HG03175 (cell line): ENCODE measurements at regions not wholly inside any gene's neighbourhood (a gene's known extent, or its start where the extent isn't known, plus 50 kb on each side); places are given as distances from the start of the nearest gene placed in this dataset.
"Not testable (repeated sequence)": the region's sequence is repeated elsewhere in the genome, so short reads cannot be mapped to it uniquely, and the experiment has no call there.

Experiments
- ATAC-seq: cut with Tn5 transposase; IDR thresholded peaks from one replicate; pipeline ENCODE4 v1.9.1; 2021; ENCODE audit warnings: mild to moderate bottlenecking, moderate library complexity; ENCODE audit not compliant: unreplicated experiment

DNA sequence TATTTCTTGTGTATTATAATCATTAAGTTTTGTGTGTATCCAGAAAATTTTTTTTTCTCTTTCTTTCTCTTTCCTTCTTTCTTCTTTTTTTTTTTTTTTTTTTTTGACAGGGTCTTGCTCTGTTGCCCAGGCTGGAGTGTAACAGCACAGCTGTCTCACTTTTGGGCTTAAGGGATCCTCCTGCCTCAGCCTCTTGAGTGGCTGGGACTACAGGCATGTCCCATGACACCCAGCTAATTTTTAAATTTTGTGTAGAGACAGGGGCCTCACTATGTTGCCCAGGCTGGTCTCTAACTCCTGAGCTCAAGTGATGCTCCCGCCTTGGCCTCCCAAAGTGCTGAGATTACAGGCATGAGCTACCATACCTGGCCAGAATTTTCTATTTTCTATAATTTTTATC is 120.2 kb upstream of the LDB2 start:
- not testable (repeated sequence) for ATAC-seq

DNA sequence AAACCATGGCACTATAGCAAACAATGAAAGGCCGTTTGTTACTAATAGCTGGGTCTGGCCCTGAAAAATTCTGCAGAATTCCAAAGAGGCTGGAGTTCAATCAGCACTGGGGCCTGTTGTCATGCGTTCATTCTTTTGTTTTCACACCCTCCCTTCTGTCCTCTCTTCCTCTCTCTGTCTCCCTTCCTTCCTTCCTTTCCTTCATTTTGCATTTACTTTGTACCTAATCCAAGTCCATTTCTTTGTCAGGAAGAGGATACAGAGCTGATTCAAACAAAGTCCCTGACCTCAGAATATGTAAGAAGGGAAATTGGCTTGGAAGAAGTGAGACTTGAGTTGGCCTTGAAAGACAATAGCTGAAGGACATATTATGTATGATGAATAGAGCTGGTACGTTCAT is 119.6 kb upstream of the LDB2 start:
- ATAC-seq: no peak

DNA sequence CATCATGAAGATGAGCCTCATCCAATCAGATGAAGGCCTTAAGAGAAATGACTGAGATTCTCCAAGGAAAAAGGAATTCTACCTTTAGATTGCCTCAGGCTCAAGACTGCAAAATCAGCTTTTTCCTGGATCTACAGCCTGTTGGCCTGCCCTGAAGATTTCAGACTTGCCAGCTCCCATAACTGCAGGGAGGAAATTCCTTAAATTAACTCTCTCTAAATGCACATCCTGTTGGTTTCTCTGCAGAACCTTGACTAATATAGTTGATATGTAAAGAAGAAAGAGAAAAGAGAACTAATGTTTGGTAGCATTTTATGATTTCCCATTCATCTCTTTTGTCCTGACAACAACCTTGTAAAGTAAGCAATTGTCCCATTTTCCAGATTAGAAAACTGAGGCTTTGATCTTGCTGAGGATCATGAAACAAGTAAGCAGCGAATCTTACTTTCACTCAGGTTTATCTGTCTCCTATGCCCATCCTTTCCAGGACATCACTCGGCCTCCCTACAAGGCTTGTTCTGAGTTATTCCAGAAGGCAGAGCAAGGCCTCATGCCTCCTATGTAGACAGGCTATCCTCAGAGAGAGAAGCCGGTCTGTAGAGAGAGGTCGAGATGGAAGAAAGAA is 115.0 kb upstream of the LDB2 start:
- ATAC-seq: no peak

DNA sequence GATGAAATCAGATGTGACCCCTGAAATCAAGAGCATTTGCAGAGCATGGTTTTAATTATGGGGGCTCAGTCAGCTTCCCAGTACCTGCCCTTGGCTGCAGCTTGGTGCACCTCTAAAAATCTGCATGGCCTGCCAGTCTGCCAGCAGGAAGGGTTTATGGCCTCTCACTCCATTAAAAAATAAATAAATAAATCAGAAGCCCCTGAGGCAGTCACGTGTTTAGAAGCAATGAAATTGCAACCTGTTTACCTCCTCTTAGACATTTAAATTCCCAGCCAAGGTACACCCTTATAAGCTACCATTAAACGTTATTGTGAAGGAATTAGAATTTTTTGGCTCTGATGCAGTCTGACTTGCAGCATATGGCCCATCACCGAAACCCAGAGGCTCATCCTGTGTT is 114.0 kb upstream of the LDB2 start:
- no peak for ATAC-seq

DNA sequence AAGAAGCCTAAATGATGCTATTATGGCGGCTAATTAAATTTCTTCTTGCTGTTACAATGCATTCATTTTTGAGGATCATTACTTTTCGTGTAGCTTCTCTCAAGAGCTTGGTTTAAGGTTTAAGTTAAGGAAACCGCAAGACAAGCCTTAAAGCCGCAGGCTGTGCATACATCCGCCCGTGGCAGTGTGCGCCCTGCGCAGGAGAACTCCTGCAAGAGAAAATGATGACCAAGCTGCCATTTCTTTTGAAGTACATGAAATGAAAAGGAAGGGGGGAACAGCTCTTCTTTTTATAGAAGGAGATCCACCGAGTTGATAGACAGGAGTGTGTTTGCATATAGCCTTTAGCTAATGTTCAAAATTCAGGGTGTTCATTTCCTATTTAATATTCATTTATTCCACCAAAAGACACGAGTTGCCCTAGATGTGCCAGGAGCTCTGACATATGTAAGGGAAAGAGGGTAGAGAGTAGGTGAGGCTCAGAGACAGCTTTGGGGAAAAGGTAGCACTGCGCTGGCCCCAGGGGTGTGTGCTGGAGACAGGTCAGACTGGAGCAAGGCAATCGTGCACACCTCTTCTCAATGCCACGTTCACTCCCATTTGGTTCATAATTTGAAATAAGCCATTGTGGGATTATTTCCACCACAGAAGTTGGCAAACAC is 112.1 kb upstream of the LDB2 start:
- ATAC-seq: no peak

DNA sequence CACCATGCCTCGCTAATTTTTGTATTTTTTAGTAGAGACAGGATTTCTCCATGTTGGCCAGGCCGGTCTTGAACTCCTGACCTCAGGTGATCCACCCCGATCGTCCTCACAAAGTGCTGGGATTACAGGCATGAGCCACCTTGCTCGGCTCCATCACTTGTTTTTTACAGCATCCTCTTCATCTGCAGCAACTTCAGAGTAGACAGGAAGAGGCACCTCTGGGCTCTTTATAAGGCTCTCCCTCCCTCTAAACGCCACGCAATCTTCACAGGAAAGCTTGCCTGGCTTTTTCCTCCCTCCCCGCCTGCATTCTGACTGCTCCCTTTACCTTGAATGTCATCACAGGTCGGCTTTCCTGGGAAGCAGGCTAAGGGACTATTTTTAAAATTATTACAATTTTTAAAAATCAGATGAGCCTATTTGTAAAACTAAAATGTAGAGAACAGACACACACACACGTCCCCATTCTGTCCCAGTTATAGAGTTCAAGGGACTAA is 111.5 kb upstream of the LDB2 start:
- no peak for ATAC-seq

DNA sequence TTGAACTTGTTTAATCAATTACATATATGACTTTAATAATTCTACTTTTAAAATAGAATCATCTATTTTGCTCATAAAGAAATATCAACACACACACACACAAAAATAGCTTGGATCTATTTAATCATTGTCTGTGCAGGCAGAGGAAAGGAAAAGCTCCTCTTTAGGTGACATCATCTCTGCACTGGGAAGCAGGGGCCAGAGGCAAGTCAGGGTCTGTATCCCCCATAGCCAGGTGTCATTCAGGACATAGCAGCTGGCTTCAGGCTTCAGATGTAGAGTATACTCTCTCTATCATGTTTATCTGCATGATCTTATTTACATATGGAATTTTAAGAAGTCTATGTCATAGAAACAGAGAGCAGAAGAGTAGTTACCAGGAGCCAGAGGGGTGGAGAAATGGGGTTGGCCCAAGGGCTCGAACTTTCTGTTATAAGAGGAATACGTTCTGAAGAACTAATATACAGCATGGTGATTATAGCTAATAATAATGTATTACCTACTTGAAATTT is 110.4 kb upstream of the LDB2 start:
- no peak for ATAC-seq

DNA sequence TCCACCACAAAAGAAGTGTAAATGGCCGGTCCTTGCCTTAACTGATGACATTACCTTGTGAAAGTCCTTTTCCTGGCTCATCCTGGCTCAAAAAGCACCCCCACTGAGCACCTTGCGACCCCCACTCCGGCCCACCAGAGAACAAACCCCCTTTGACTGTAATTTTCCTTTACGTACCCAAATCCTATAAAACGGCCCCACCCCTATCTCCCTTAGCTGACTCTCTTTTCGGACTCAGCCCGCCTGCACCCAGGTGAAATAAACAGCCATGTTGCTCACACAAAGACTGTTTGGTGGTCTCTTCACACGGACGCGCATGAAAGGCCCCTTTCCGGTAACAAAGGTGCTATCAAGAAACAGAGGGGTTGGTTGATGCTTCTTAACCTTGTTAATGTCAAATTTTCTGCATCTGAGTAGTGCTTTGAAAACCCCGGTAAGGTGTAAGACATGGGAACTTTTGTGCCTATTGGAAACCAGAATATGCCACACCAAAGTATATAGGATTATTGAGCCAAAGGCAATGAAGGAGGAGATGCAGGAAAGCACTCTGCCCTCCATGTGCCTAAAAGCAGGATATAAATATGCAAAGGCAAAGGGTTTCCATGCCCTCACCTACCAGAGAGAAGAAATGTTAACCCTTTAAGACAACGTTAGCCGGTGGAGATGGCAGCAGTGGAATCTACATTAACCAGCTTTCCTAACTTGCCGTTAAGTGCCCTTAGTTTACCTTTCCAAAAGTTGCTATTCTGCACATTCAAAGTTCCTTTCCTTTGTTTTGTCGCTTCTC is 105.4 kb upstream of the LDB2 start:
- ATAC-seq: not testable (repeated sequence)

DNA sequence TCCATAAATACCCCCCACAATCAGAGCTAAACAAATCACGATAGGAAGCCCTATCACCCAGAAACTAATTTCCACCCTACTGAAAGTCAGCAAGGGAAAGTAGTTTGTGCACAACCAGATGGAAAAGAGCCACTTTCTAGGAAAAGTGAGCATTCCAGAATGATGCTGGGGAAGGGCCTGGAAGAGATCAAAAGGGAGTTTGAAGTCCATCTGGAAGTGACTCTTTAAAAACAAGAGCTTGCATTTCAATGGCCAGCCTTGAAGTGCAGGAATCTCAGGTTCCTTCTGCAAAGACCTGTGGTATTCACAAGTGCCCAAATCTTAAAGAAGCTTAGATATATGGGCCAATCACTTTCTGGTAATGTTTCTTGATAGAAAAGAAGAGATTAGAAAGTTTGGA is 97.0 kb upstream of the LDB2 start:
- no peak for ATAC-seq

DNA sequence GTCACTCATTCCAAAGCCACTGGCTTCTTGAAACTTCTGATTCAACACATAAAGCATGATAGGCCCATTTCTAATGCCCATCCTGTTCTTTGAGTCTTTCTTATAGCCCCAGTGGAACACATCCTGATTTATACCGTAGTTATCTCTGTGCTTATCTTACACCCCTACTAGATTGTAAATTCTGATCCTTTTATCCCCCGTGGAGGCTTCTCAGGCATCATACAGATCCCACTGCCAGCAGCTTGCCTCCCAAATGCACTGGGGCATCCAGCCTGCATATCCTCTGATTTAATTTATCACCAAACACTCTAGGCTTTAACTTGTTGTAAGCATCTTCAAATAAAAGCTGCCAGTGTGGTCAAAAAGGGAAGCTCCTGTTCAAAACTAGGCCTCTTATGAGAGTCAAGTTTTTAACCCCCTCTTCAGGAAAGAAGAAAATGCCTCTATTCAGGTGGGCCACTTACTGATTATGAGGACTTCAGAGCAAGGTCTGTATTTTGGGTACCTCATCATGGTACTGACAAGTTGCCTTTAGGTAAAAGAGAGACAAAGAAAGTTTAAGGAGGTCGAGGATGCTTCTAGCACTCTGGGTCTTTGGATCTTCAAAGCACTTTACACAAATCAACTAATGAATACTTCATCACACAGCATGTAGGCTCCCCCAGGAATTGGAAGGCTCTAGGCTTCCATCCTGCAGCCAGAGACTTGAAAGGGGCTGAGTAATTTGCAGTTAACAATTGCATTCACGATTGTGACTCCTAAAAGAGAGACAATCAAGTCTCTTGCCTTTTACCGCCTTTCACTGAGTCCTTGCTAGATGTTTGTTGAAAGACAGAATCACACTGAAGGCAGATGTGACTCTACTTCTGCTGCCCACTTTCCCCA is 95.8 kb upstream of the LDB2 start:
- no peak for ATAC-seq

DNA sequence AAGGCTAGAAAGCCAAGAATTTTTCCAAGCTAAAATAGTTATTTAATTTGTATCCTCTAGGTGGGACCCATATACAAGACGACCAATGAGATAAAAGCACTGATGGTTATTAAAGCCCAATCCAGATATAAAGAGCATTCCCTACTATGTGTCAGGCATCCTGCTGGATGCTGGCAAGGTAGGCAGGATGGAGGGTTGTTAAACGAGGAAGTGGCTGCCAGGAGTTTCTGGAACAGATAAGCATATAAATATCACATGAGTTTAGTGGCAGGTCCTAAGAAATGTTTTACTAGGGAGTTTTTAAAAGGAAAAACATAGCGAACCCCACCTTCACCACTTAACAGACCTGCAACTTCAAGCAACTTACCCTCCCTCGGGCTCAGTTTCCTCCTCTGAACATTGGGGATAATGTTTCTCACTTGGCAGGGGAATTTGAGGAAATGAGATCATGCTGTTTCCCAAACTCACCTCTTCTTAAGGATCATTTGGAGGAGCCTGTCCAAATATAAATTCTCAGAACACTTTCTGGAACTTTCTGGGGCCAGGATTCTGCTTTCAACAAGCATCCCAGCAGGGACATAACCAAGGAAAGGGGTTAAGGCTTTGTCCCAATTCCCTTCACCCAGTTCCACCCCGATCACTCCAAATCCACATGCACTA is 94.3 kb upstream of the LDB2 start:
- ATAC-seq: no peak

DNA sequence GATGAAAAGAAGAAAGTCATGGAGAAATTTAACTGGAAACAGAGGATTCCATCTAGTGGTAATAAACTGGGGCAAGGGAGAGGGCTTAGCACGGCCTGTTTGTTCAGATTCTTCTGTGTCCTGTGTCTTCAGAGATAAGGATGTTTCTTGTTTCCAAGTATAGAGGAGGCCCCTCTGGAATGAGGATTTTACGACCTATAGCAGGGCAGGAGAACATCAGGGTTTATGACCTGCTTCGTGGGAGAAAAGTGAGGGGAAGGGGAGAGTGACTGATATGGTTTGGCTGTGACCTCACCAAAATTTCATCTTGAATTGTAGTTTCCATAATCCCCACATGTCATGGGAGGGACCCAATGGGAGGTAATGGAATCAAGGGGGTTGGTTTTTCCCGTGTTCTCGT is 93.0 kb upstream of the LDB2 start:
- no peak for ATAC-seq

DNA sequence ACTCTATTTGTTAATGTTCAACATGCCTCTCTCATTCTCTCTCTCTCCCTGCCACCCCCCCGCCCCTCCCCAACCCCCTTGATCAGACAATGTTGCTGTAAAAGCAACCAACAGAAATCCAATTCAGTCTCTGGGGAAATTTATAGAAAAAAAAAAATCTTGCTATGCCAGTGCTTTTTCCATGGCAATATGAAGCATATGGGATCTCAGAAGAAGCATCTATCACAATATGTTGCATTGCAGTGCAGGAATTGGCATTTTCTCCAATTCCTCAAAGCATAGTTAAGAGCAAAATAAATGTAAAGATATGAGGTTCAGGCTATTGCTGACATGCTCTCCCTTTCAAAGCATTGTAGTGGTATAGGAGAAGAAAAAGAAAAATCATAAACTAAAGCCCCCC is 90.9 kb upstream of the LDB2 start:
- ATAC-seq: no peak

DNA sequence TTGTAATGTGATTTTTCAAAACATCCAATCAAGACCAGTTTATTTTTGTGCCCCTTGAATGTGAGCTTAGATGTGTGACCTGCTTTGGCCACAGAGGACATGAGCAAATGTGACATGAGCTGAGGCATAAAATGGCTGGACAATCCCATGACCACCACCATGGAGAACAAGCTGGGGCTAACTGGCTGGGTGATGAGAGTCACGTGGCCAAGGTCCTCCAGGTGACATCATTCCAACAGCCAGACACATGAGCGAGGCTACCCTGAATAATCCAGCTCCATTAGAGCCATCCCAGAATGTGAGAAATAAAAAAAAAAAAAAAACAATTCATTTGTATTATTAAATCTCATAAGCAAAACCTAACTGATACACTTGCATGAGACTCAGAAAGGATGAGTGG is 90.4 kb upstream of the LDB2 start:
- ATAC-seq: no peak

DNA sequence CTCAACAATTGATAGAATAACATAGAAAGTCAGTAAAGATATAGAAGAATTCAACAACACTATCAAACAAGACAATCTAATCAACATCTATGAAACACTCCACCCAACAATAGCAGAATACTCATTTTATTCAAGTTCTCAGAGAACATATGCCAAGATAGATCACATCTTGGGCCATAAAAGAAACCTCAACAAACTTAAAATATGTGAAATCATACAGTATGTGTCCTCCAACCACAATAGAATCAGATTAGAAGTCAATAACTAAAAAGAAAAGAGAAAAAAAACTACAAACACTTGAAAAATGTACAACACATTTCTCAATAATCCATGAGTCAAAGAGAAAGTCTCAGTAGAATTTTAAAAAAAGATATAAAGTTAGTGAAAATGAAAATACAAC is 78.6 kb upstream of the LDB2 start:
- no peak for ATAC-seq

DNA sequence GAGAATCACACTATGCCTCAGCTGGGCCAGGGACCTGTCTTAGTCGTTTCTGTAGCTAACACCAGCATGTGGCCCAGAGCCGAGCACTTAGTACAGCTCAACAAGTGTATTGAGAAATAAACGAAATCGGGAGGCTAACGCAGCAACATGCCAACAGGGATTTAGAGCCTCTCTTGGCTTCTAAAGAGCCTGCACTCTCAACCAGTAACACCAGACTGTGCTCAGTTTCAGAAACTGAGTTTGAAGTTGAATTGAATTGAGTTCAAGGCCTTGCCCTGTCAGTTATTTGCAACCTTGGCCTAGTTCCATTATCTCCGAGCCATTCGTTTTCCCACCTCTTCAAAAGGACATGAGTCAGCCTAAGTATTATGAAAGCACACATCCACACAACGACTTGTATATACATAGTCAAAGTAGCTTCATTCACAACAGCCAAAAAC is 71.3 kb upstream of the LDB2 start:
- no peak for ATAC-seq

DNA sequence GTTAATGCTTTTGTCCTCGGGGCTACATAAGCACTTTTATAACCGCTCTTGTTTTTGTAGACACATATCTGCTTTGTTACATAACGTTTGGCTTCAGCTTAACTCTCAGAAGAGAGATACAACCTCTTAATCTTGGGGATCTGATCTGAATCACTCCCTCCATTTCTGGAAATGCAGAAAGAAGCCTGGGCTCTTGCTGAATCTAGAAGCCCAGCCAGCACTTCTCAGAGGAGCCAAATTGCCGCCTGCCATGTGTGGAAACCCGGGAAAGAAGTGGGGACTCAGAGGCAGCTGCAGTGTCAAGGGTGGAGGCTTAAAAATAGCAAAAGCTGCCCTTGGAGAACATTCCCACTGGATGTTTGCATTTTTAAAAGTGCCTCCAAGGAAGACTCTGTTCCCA is 69.3 kb upstream of the LDB2 start:
- ATAC-seq: no peak

DNA sequence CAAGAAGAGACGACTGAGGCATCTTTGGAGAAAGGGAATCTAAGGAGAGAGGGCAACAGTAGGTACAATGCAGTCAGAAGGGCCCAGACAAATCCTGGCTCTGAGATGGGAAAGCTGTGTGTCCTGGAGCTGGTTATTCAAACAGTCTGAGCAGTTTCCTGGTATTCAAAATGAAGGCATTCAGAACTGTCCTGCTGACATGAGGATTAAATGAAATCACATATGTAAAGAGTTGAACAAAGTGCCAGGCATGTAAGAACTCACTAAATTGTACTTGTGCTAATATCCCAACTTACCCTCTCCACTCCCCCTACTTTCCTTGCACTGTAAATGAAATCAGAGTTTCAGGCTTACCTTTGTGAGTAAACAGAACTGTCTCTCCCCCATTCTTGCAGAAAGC is 60.9 kb upstream of the LDB2 start:
- no peak for ATAC-seq

DNA sequence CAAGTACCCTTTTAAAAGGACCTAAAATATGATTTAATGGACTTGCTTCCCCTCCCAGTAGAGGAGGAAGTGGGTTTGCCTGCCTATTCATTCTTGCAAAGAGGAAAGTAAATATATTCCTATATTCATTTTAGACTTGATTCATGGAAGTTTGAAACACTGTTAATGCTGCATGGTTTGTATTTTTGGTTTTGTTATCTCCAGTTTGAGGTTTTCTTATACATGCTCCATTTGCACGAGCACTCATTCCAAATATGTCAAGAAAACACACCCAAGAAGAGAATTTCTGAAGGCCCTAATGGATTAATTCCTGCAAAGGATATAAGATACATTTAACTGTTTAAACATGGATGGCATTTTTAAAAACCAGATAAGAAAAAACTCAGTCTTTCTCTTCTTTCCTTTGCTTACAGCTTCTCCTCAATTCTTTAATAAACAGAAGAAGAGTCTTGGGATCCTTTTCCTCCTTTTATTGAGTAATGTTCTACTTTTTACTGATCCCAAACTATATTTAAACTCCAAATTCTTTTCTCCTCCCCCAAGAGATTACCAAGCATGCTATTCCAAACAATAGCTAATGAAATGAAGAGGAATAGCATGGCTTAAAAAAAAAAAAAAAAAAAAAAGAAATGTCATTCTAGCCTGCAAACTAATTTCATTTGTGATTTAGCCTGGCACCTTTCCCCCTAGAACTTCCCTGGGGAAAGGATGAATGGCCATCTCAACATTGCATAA is 54.6 kb upstream of the LDB2 start:
- ATAC-seq: no peak

DNA sequence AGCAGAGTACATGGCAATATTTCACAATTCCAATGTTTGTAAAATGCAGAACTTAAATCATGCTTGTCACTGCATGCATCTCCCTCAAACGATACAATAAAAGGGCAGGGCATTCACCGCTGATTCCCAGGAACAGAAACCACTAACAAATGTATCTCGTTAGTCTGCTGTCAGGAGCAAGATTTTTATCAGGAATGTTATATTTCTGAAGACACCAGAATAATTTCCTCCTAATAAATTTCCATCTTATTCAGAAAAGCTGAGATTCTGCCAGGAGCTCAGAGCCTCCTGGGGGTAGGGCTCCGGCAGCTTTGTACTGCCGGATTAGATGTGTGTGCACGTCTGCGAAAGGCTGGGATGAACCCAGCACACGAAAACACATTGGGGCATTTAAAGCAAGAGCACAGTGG is 54.0 kb upstream of the LDB2 start:
- ATAC-seq: no peak
